Suprapubic skin (tissue), 4 donors: ENCODE measurements at regions not wholly inside any gene's neighbourhood (a gene's known extent, or its start where the extent isn't known, plus 50 kb on each side); places are given as distances from the start of the nearest gene placed in this dataset.

Experiments
- DNase-seq, 2 donors: peaks; one replicate each; pipeline ENCODE4 v3.0.0-alpha.2; 2019; ENCODE audit warnings: low spot score in 2 of 2
- H3K27ac ChIP-seq: fragments of 200-600 bp; sonication (generic); one replicate; pipeline ENCODE4 v1.5.1; 2019
- H3K27me3 ChIP-seq: fragments of 200-600 bp; sonication (generic); one replicate; pipeline ENCODE4 v1.5.1; 2019
- H3K36me3 ChIP-seq: fragments of 200-600 bp; sonication (generic); one replicate; pipeline ENCODE4 v1.5.1; 2019
- H3K4me1 ChIP-seq: fragments of 200-600 bp; sonication (generic); one replicate; pipeline ENCODE4 v1.5.1; 2019
- H3K4me3 ChIP-seq: fragments of 200-600 bp; sonication (generic); one replicate; pipeline ENCODE4 v1.5.1; 2019; ENCODE audit warnings: mild to moderate bottlenecking
- H3K9me3 ChIP-seq: fragments of 200-600 bp; sonication (generic); one replicate; pipeline ENCODE4 v1.5.1; 2019
- CTCF ChIP-seq, 2 donors: fragments of 200-600 bp in 1 of 2; fragments of 450-650 bp in 1 of 2; sonication (generic) in 1 of 2; IDR thresholded peaks; one replicate each; pipeline ENCODE4 v1.5.1; 2016 to 2019; ENCODE audit warnings: antibody characterized with exemption in 2 of 2, mild to moderate bottlenecking in 1 of 2, moderate library complexity in 1 of 2
- EP300 ChIP-seq: sonication (generic); formaldehyde crosslinking; IDR thresholded peaks from one replicate; pipeline ENCODE4 v1.6.1; 2017; ENCODE audit warnings: antibody characterized with exemption
- POLR2A ChIP-seq, 2 donors: fragments of 450-650 bp; IDR thresholded peaks; one replicate each; pipeline ENCODE4 v1.6.1; 2017; ENCODE audit warnings: antibody characterized with exemption in 2 of 2, mild to moderate bottlenecking in 2 of 2, moderate library complexity in 2 of 2
- POLR2AphosphoS5 ChIP-seq, 3 donors: sonication (generic); formaldehyde crosslinking; IDR thresholded peaks; one replicate each; pipeline ENCODE4 v1.6.1; 2017; ENCODE audit warnings: antibody characterized with exemption in 3 of 3
- WGBS: methylation state at CpG from one replicate; pipeline ENCODE4 v1.1.5; 2018; 5-methylcytosine and 5-hydroxymethylcytosine counted together

- Histone ChIP-seq H3K27ac (no peak overlapping the region), H3K4me3 (no peak overlapping the region), H3K4me1 (peaks cover 11% of the 10 kb centered on the region), H3K36me3 (no peaks in the 10 kb centered on the region), H3K9me3 (no peaks in the 10 kb centered on the region), H3K27me3 (no peaks in the 10 kb centered on the region)
- TF ChIP-seq EP300 (no peak), POLR2AphosphoS5 (IDR thresholded peaks at IDR 0.05) (no peak), POLR2A (IDR thresholded peaks at IDR 0.05) (no peak), CTCF (IDR thresholded peaks at IDR 0.05) (no peak)
- no peak for DNase-seq
- WGBS, result 92% methylated on average over 1 of the region's 1 CpG
These were observed 452.2 kb downstream of the SLC4A3 start for GRCh38 chr2:220079595-220079994.

GRCh38 chr2:220081171-220081570 is 453.7 kb downstream of the SLC4A3 start:
- no peak for DNase-seq
- no peaks in the 10 kb centered on the region for H3K36me3 ChIP-seq
- H3K4me1 ChIP-seq, result peaks cover 9% of the 10 kb centered on the region
- 92% methylated on average over 4 of the region's 4 CpGs for WGBS
- no peak overlapping the region for H3K27ac ChIP-seq
- H3K9me3 ChIP-seq, result no peaks in the 10 kb centered on the region
- no peaks in the 10 kb centered on the region for H3K27me3 ChIP-seq
- TF ChIP-seq POLR2A (IDR thresholded peaks at IDR 0.05), result no peak
- TF ChIP-seq POLR2AphosphoS5 (IDR thresholded peaks at IDR 0.05), result no peak
- TF ChIP-seq CTCF (IDR thresholded peaks at IDR 0.05), result no peak
- TF ChIP-seq EP300, result no peak
- H3K4me3 ChIP-seq, result no peak overlapping the region

- Histone ChIP-seq H3K36me3 (no peaks in the 10 kb centered on the region), H3K4me1 (peaks cover 3% of the 10 kb centered on the region), H3K9me3 (no peaks in the 10 kb centered on the region), H3K27me3 (no peaks in the 10 kb centered on the region), H3K4me3 (no peak overlapping the region), H3K27ac (no peak overlapping the region)
- no peak for TF ChIP-seq CTCF (IDR thresholded peaks at IDR 0.05)
- no peak for TF ChIP-seq POLR2A (IDR thresholded peaks at IDR 0.05)
- no peak for TF ChIP-seq POLR2AphosphoS5 (IDR thresholded peaks at IDR 0.05)
- no peak for TF ChIP-seq EP300
- WGBS, result 19% methylated on average over 3 of the region's 3 CpGs
- DNase-seq, result no peak
These were observed 462.6 kb downstream of the SLC4A3 start for GRCh38 chr2:220090050-220090449.

GRCh38 chr2:220096406-220096805 is 469.0 kb downstream of the SLC4A3 start:
- H3K4me1 ChIP-seq, result no peaks in the 10 kb centered on the region
- no peak for DNase-seq
- no peaks in the 10 kb centered on the region for H3K9me3 ChIP-seq
- no peaks in the 10 kb centered on the region for H3K36me3 ChIP-seq
- H3K4me3 ChIP-seq, result no peak overlapping the region
- no peak overlapping the region for H3K27ac ChIP-seq
- WGBS, result 33% methylated on average over 2 of the region's 2 CpGs
- no peaks in the 10 kb centered on the region for H3K27me3 ChIP-seq
- TF ChIP-seq EP300 (no peak), CTCF (IDR thresholded peaks at IDR 0.05) (no peak), POLR2A (IDR thresholded peaks at IDR 0.05) (no peak), POLR2AphosphoS5 (IDR thresholded peaks at IDR 0.05) (no peak)

- 80% methylated on average over 6 of the region's 6 CpGs for WGBS
- Histone ChIP-seq H3K36me3 (no peaks in the 10 kb centered on the region), H3K27ac (no peak overlapping the region), H3K4me3 (no peak overlapping the region), H3K9me3 (no peaks in the 10 kb centered on the region), H3K27me3 (no peaks in the 10 kb centered on the region), H3K4me1 (no peaks in the 10 kb centered on the region)
- no peak for TF ChIP-seq POLR2AphosphoS5 (IDR thresholded peaks at IDR 0.05)
- DNase-seq, result no peak
These were observed 474.6 kb downstream of the SLC4A3 start for GRCh38 chr2:220101980-220102379.

GRCh38 chr2:220103596-220103995 is 476.2 kb downstream of the SLC4A3 start:
- 80% methylated on average over 2 of the region's 2 CpGs for WGBS
- TF ChIP-seq POLR2AphosphoS5 (IDR thresholded peaks at IDR 0.05), result no peak
- TF ChIP-seq POLR2A (IDR thresholded peaks at IDR 0.05), result no peak
- TF ChIP-seq EP300, result no peak
- TF ChIP-seq CTCF (IDR thresholded peaks at IDR 0.05), result no peak
- Histone ChIP-seq H3K4me3 (no peak overlapping the region), H3K36me3 (no peaks in the 10 kb centered on the region), H3K27me3 (no peaks in the 10 kb centered on the region), H3K27ac (no peak overlapping the region), H3K4me1 (no peaks in the 10 kb centered on the region), H3K9me3 (no peaks in the 10 kb centered on the region)
- no peak for DNase-seq
